Caco-2 (cell line): ENCODE measurements at regions not wholly inside any gene's neighbourhood (a gene's known extent, or its start where the extent isn't known, plus 50 kb on each side); places are given as distances from the start of the nearest gene placed in this dataset.

Source experiments
- BruUV-seq: library from RNA; stranded (reverse); fragments of 400-500 nt; replicated peaks from 2 replicates; lab custom pipeline; 2021; lab: Mats Ljungman, UMichigan
- CTCF ChIA-PET: fragments of 300-600 bp; sonication (Branson Sonifier 250); formaldehyde crosslinking; loops from one replicate; lab custom pipeline; 2022; ENCODE audit warnings: antibody characterized with exemption; lab: Charles Lee
- POLR2A ChIA-PET: fragments of 300-600 bp; sonication (Branson Sonifier 250); formaldehyde crosslinking; loops from one replicate; lab custom pipeline; 2022; ENCODE audit warnings: antibody characterized with exemption; lab: Charles Lee
- DNase-seq, 2 experiments: peaks; one replicate each; pipeline versions ENCODE4 v3.0.0 to v3.0.0-alpha.2; 2020 to 2022
- H3K27me3 ChIP-seq: replicated peaks from 2 replicates; pipeline ENCODE4 v1.6.0; 2011; ENCODE audit warnings: low read length; ENCODE audit not compliant: control insufficient read depth, insufficient read depth
- H3K36me3 ChIP-seq: 2 replicates; pipeline ENCODE4 v1.5.1; 2011; ENCODE audit warnings: low read length; ENCODE audit not compliant: control insufficient read depth, insufficient read depth
- H3K4me1 ChIP-seq: fragments of 250-450 bp; sonication (Bioruptor Pico); 2 replicates; pipeline ENCODE4 v1.5.1; 2020; ENCODE audit warnings: mild to moderate bottlenecking
- H3K4me3 ChIP-seq: 2 replicates; pipeline ENCODE4 v1.5.1; 2011; ENCODE audit warnings: low read depth, mild to moderate bottlenecking, control low read depth, low read length
- H3K9me3 ChIP-seq: fragments of 250-450 bp; sonication (Bioruptor Pico); 2 replicates; pipeline ENCODE4 v1.5.1; 2020; ENCODE audit warnings: mild to moderate bottlenecking, moderate library complexity
- H3K27ac Mint-ChIP-seq: one replicate; pipeline ENCODE4 v1.8.0; 2022; ENCODE audit warnings: mixed read lengths; ENCODE audit not compliant: unreplicated experiment
- H3K27me3 Mint-ChIP-seq: one replicate; pipeline ENCODE4 v1.8.0; 2022; ENCODE audit warnings: mixed read lengths; ENCODE audit not compliant: insufficient read depth, unreplicated experiment
- H3K36me3 Mint-ChIP-seq: one replicate; pipeline ENCODE4 v1.8.0; 2022; ENCODE audit warnings: mild to moderate bottlenecking, mixed read lengths; ENCODE audit not compliant: insufficient read depth, unreplicated experiment
- H3K4me1 Mint-ChIP-seq: one replicate; pipeline ENCODE4 v1.8.0; 2022; ENCODE audit warnings: low read depth, mixed read lengths; ENCODE audit not compliant: unreplicated experiment
- H3K4me3 Mint-ChIP-seq: one replicate; pipeline ENCODE4 v1.8.0; 2022; ENCODE audit warnings: mild to moderate bottlenecking, moderate library complexity, mixed read lengths; ENCODE audit not compliant: unreplicated experiment
- H3K9me3 Mint-ChIP-seq: one replicate; pipeline ENCODE4 v1.8.0; 2022; ENCODE audit warnings: mixed read lengths; ENCODE audit not compliant: unreplicated experiment
- intact Hi-C: fragments of 100-400 bp; cut with micrococcal nuclease; formaldehyde crosslinking; loops from one replicate; pipeline ENCODE4 v1.10.0; 2022; ENCODE audit not compliant: unreplicated experiment
- TF ChIP-seq, protein P1 (sequence below), 2 experiments: fragments of 200-600 bp in 1 of 2; IDR thresholded peaks; 1 replicate in 1 of 2; 2 replicates in 1 of 2; pipeline versions ENCODE4 v1.5.1 to v1.8.0; 2011 to 2022; ENCODE audit warnings: antibody characterized with exemption in 1 of 2, control low read depth in 1 of 2, inconsistent platforms in 1 of 2, low read depth in 1 of 2, low read length in 1 of 2, mild to moderate bottlenecking in 1 of 2, moderate library complexity in 1 of 2; ENCODE audit not compliant: insufficient read depth in 1 of 2, severe bottlenecking in 1 of 2, unreplicated experiment in 1 of 2

DNA sequence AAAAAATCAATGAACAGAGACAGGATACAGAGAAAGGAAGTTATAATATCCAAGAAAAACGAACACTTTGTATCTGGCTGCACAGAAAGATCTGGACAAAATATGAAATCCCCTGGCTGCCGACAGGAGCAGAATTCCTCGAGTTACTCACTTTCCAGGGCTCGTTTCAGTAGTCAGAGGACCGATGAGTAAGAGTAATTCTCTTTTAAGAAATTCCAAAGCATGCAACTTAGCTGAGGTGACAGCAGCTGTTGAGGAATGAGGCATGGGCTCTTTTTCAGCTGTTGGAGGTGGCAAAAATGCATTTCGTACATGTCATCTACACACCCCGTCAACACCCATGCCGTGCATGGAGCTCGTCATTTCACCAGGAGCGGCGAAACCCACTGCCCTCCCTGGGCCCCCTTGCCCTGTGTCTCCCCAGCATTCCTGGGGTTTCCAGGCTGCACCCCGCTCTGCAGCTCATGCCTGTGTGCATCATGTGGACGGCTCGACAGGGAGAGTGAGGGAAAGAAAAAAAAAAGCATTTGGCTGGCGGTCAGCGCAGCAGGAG, 210.8 kb upstream of the SMIM21 start:
- Histone ChIP-seq H3K36me3 (no peaks in the 10 kb centered on the region), H3K4me3 (no peak overlapping the region), H3K27me3 (no peaks in the 10 kb centered on the region), H3K4me1 (no peaks in the 10 kb centered on the region), H3K9me3 (no peaks in the 10 kb centered on the region)
- Mint-ChIP-seq H3K27me3 (peaks cover 8% of the 10 kb centered on the region), H3K4me1 (no peaks in the 10 kb centered on the region), H3K27ac (no peak overlapping the region), H3K4me3 (no peak overlapping the region), H3K36me3 (no peaks in the 10 kb centered on the region), H3K9me3 (no peaks in the 10 kb centered on the region)
- ChIA-PET POLR2A (no interaction called here), CTCF (no interaction called here)
- TF ChIP-seq, protein P1, sequence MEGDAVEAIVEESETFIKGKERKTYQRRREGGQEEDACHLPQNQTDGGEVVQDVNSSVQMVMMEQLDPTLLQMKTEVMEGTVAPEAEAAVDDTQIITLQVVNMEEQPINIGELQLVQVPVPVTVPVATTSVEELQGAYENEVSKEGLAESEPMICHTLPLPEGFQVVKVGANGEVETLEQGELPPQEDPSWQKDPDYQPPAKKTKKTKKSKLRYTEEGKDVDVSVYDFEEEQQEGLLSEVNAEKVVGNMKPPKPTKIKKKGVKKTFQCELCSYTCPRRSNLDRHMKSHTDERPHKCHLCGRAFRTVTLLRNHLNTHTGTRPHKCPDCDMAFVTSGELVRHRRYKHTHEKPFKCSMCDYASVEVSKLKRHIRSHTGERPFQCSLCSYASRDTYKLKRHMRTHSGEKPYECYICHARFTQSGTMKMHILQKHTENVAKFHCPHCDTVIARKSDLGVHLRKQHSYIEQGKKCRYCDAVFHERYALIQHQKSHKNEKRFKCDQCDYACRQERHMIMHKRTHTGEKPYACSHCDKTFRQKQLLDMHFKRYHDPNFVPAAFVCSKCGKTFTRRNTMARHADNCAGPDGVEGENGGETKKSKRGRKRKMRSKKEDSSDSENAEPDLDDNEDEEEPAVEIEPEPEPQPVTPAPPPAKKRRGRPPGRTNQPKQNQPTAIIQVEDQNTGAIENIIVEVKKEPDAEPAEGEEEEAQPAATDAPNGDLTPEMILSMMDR (IDR thresholded peaks at IDR 0.05; ENCODE audit: insufficient read depth in 1 of 2, low read depth in 1 of 2, low read length in 1 of 2, severe bottlenecking in 1 of 2, unreplicated experiment in 1 of 2), result no peak
- no TSS peak for BruUV-seq
- DNase-seq, result no peak
- intact Hi-C loops, result no loop called here

- no TSS peak for BruUV-seq
- no peak for DNase-seq
- intact Hi-C loops, result no loop called here
- Histone ChIP-seq H3K4me3 (no peak overlapping the region), H3K27me3 (no peaks in the 10 kb centered on the region), H3K4me1 (no peaks in the 10 kb centered on the region), H3K9me3 (no peaks in the 10 kb centered on the region), H3K36me3 (no peaks in the 10 kb centered on the region)
- CTCF ChIA-PET, result no interaction called here
- H3K36me3 Mint-ChIP-seq, result no peaks in the 10 kb centered on the region
- no peak overlapping the region for H3K27ac Mint-ChIP-seq
- POLR2A ChIA-PET, result no interaction called here
- no peaks in the 10 kb centered on the region for H3K4me1 Mint-ChIP-seq
- H3K27me3 Mint-ChIP-seq, result peaks cover 2% of the 10 kb centered on the region
- no peak overlapping the region for H3K4me3 Mint-ChIP-seq
- TF ChIP-seq, protein P1 (IDR thresholded peaks at IDR 0.05; ENCODE audit: insufficient read depth in 1 of 2, low read depth in 1 of 2, low read length in 1 of 2, severe bottlenecking in 1 of 2, unreplicated experiment in 1 of 2), result no peak
- H3K9me3 Mint-ChIP-seq, result no peaks in the 10 kb centered on the region
Measured at GRCh38 chr18:75635096-75635495, 207.6 kb upstream of the SMIM21 start.

DNA sequence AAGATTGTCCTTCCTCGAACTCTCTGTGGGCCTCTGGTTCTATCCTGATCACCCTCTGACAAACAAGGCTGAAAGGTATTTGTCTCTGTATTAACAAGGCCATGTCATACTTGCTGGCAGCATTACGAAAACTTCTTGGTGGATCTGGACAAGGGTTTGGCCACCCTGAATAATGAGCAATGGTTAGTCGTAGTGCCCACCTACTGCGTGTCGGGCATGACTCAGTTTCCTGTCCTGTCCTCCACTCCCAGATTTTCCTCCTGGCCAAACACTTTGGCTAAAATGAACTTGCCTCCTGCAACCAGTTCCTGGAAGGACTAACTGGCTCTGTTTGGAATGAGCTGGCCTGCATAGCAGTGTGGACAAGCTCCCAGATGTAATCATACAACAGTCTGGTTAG, 198.5 kb upstream of the SMIM21 start:
- Histone ChIP-seq H3K9me3 (no peaks in the 10 kb centered on the region), H3K27me3 (no peaks in the 10 kb centered on the region), H3K4me1 (no peaks in the 10 kb centered on the region), H3K4me3 (no peak overlapping the region), H3K36me3 (no peaks in the 10 kb centered on the region)
- ChIA-PET POLR2A (no interaction called here), CTCF (no interaction called here)
- intact Hi-C loops, result no loop called here
- no peak for DNase-seq
- BruUV-seq, result no TSS peak
- H3K4me3 Mint-ChIP-seq, result no peak overlapping the region
- H3K36me3 Mint-ChIP-seq, result no peaks in the 10 kb centered on the region
- no peak overlapping the region for H3K27ac Mint-ChIP-seq
- H3K27me3 Mint-ChIP-seq, result peaks cover 5% of the 10 kb centered on the region
- TF ChIP-seq, protein P1 (IDR thresholded peaks at IDR 0.05; ENCODE audit: insufficient read depth in 1 of 2, low read depth in 1 of 2, low read length in 1 of 2, severe bottlenecking in 1 of 2, unreplicated experiment in 1 of 2), result no peak
- no peaks in the 10 kb centered on the region for H3K9me3 Mint-ChIP-seq
- no peaks in the 10 kb centered on the region for H3K4me1 Mint-ChIP-seq
